ENCODE measurements at regions not wholly inside any gene's neighbourhood (a gene's known extent, or its start where the extent isn't known, plus 50 kb on each side); places are given as distances from the start of the nearest gene placed in this dataset.

DNA sequence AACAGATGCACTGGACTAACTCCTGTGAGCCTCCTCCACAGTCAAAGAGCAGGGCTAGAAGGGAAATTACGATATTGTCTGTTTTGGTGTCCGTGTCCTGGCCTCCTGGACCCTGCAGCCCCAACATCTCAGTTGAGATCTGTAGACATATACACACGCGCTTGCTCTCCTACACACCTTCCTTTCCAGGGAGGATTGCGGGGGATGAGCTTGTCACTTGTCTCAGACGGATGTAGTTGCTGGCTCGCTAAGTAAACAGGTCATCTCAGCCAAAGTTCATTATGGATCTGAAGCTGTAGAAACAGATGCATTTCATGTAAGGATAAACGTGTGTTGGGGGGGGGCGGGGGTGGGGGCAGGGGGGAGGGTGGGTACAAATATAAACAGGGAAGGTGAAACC lies 549.3 kb downstream of the CCDC171 start:
- Histone ChIP-seq H2BK5ac (ENCODE audit: insufficient read length, low read length) (no peak overlapping the region), H3K9me3 (ENCODE audit: control insufficient read depth, low read depth, low read length) (no peaks in the 10 kb centered on the region), H4K20me1 (ENCODE audit: control insufficient read depth, insufficient read depth, insufficient read length) (no peaks in the 10 kb centered on the region), H4K91ac (ENCODE audit: insufficient read length, low read depth, low read length) (no peak overlapping the region), H3T11ph (ENCODE audit: low read length) (no peak overlapping the region), H3K4ac (ENCODE audit: low read depth, low read length) (no peak overlapping the region), H2BK20ac (ENCODE audit: low read depth, low read length, poor library complexity, severe bottlenecking) (no peak overlapping the region), H4K5ac (ENCODE audit: insufficient read length, low read depth, low read length) (no peak overlapping the region), H3K9ac (ENCODE audit: extremely low read depth, insufficient read length, low read length) (no peak overlapping the region), H3K79me2 (ENCODE audit: insufficient read depth, low read length) (no peaks in the 10 kb centered on the region), H2BK120ac (ENCODE audit: low read depth, low read length, poor library complexity, severe bottlenecking) (no peak overlapping the region), H2AK5ac (ENCODE audit: insufficient read length, low read length) (no peak overlapping the region), H3K4me2 (ENCODE audit: insufficient read depth, insufficient read length, low read length) (no peak overlapping the region), H3K23me2 (ENCODE audit: insufficient read length, low read depth, low read length, poor library complexity, severe bottlenecking) (no peaks in the 10 kb centered on the region), H2BK15ac (ENCODE audit: low read depth, low read length) (no peak overlapping the region), H3K27me3 (ENCODE audit: insufficient read depth, low read length) (no peaks in the 10 kb centered on the region), H3K18ac (ENCODE audit: insufficient read length, low read depth, low read length) (no peak overlapping the region), H3K79me1 (ENCODE audit: insufficient read depth, low read depth, low read length, poor library complexity, severe bottlenecking) (no peaks in the 10 kb centered on the region), H2AFZ (ENCODE audit: low read length) (no peak overlapping the region), H3K23ac (ENCODE audit: insufficient read length, low read depth, low read length) (no peak overlapping the region), H3K27ac (ENCODE audit: insufficient read length, low read depth, low read length) (no peak overlapping the region), H2BK12ac (ENCODE audit: insufficient read length, low read depth, low read length) (no peak overlapping the region), H3K14ac (ENCODE audit: insufficient read depth, low read length) (no peak overlapping the region), H4K8ac (replicated peaks; ENCODE audit: insufficient read length, low read depth, low read length) (no peak overlapping the region), H3K4me1 (ENCODE audit: insufficient read depth, low read length) (peaks cover 3% of the 10 kb centered on the region; the same call in 1 of the 2 replicates), H3K56ac (ENCODE audit: insufficient read length, low read depth, low read length) (no peak overlapping the region)
- H3K4me1 Mint-ChIP-seq: peaks cover 30 to 39% of the 10 kb centered on the region in 2 experiments
- WGBS (ENCODE audit: extremely low coverage, insufficient read length, low lambda C conversion rate): no CpG with 5 or more reads among the region's 9 CpGs
- no peak for DNase-seq
- H3K4me3 Mint-ChIP-seq: no peak overlapping the region
- no peaks in the 10 kb centered on the region for H3K9me3 Mint-ChIP-seq
- H3K36me3 Mint-ChIP-seq (ENCODE audit: insufficient read depth in 1 of 3, low read depth in 3 of 3): no peaks in the 10 kb centered on the region
- peaks cover 1% of the 10 kb centered on the region; the same call in 1 of the 2 replicates for H3K27me3 Mint-ChIP-seq (ENCODE audit: low read depth)
- no peak overlapping the region; a peak in 1 of 7 replicates for H3K27ac Mint-ChIP-seq
- TF ChIP-seq, protein P1, sequence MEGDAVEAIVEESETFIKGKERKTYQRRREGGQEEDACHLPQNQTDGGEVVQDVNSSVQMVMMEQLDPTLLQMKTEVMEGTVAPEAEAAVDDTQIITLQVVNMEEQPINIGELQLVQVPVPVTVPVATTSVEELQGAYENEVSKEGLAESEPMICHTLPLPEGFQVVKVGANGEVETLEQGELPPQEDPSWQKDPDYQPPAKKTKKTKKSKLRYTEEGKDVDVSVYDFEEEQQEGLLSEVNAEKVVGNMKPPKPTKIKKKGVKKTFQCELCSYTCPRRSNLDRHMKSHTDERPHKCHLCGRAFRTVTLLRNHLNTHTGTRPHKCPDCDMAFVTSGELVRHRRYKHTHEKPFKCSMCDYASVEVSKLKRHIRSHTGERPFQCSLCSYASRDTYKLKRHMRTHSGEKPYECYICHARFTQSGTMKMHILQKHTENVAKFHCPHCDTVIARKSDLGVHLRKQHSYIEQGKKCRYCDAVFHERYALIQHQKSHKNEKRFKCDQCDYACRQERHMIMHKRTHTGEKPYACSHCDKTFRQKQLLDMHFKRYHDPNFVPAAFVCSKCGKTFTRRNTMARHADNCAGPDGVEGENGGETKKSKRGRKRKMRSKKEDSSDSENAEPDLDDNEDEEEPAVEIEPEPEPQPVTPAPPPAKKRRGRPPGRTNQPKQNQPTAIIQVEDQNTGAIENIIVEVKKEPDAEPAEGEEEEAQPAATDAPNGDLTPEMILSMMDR (conservative IDR thresholded peaks at IDR 0.05): no peak
